T-helper 1 cell (primary cell): ENCODE measurements at regions not wholly inside any gene's neighbourhood (a gene's known extent, or its start where the extent isn't known, plus 50 kb on each side); places are given as distances from the start of the nearest gene placed in this dataset.

Source experiments
- DNase-seq, 5 donors: peaks; one replicate each; pipeline ENCODE4 v3.0.0-alpha.2; 2012 to 2020

GRCh38 chr2:45273412-45274249, 264.4 kb upstream of the SIX2 start:
- no peak for DNase-seq

DNA sequence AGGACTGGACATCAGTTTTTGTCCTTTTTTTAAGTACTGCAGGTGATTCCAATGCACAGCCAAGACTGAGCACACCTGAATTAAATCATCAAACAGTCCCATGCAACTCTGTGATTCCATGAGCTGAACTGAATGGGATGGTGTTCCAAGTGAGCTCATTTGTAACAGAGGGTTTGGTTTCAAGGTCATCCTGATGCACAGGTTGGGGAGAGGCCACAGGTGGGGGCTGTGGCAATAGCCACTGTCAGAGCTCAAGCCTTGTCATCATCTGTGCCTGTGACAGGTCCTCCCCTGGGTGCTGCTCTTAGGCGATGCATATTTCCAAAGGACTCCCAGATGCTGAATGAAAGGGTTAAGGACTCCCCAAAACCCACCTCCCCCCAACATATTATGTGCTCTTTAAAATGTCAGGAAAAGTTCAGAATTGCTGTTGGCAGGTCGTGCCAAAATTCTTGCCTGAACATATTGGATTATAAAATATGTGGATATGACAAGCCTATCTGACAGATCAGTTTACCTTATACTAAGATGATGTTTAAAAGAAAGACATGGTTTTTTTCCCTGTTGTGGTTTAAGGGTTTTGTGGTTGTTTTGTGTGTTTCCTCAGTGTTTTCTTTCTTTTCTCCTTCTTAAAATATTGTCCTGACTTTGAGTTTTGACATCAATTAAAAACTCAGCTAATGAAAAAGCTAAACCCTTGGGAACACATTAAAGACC, 263.5 kb upstream of the SIX2 start:
- no peak for DNase-seq

DNA sequence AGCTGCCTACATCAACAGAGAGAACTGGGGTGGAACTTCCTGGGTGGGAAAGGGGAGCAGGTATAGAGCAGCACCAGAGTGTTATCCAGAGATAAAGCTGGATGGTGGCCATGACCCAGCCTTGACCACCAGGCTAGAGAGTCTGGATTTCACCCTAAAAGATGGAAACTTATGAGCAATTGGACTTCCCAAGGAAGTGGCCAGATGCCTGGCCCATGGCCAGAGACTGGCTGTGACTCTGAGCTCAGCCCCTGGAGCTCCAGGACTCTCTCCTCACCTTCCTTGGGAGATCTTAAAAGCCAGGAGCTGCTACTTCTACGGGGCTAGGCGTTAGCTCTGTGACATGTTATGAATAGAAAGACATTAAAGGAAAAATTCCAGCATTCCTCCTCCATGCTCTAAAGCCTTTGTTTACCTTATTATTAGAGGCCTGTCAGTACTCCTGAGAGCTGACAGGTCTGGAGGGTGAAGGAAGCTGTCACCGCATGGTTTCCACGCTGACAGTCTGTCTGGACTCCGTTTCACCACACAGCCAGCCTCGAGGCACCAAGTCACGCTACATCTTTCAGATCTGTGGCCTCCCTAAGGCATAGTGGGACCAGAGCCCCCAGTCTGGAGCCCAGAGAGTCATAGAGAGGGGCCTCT, 260.0 kb upstream of the SIX2 start:
- DNase-seq: no peak

- no peak for DNase-seq
Measured at GRCh38 chr2:45268631-45269030, 259.4 kb upstream of the SIX2 start.

DNA sequence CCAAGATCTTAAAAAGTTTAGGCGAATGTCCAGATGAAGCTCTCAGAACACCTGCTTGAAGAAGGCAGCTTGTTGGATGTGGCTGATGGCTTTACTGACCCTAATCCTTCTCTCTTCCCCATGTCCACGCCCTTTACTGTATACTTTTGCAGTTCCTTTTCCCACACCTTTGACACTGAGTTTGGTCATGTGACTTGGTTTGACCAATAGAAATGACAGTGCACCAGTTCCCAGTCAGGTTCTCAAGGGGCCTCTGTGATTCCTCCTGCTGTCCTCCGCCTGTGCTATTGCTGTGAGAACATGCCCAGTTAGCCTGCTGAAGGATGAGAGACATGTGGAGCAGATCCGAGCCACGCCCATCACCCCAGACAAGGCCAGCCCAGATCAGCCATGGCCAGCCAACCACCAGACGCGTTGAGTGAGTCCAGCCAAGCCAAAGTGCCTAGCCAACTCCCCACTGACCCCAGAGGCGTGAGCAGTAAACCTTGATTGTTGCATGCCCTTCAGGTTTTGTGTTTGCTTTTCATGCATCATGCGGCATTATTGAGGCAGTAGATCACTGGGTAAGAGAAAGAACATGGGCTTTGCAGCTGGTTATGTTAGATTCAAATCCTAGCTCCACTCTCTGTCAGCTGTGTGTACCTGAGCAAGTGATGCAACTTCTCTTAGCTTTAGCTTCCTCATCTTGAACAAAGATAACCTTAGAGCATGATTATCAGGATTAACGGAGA, 258.0 kb upstream of the SIX2 start:
- no peak for DNase-seq

DNA sequence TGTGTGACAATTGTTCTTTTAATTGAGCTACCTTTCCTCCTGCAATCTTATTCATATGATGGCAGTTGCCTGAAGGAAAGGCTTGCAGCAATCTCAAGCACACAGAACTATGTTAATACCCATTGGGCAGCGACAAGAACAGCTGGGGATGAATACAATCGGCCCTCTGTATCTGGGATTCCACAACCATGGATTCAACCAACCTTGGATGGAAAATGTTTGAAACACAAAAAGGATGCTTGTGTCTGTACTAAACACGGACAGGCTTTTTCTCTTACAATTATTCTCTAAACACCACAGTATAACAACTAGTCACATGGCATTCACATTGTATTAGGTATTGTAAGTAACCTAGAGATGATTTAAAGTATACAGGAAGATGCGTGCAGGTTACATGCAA, 256.1 kb upstream of the SIX2 start:
- no peak for DNase-seq

GRCh38 chr2:45264227-45265225, 255.3 kb upstream of the SIX2 start:
- DNase-seq: no peak

DNA sequence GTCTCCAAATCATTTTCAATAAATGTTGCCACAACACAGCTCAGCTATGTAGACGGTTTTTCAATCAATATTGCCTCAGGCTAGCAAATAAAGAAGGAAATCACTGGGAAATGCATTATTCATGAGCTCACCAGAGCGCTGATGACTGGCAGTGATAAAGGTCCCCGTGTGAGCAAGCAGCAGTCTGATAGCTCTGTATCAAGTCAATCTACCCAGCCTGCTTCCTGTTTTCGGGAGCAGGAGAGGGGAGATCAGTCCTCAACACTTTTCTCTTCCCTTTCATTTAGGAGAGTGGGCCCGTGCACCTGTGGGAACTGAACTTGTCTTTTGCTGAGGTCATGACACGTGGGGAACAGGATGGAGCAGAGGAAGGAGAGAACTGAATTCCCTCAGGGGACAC, 253.9 kb upstream of the SIX2 start:
- DNase-seq: no peak

GRCh38 chr2:45261746-45262145, 252.5 kb upstream of the SIX2 start:
- DNase-seq: no peak

DNA sequence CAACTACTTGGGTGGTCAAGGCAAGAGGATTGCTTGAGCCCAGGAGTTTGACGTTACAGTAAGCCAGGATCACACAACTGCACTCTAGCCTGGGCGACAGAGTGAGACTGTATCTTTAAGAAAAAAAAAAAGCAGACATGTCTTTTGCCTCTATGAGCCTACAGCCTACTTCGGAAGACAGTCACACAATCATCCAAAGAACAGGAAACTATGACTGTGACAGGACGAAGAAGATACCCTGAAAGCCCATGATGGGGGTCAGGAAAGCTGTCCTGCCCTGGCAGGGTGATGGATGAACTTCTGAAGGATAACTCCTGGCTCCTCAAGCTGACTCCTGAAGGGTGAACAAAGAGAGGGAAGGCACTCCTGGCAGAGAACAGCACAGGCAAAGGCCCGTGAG, 251.7 kb upstream of the SIX2 start:
- DNase-seq: no peak

- DNase-seq: no peak
Measured at GRCh38 chr2:45259547-45260160, 250.4 kb upstream of the SIX2 start.

- DNase-seq: no peak
Measured at GRCh38 chr2:45259138-45259537, 249.9 kb upstream of the SIX2 start.

GRCh38 chr2:45258311-45258710, 249.1 kb upstream of the SIX2 start:
- no peak for DNase-seq

DNA sequence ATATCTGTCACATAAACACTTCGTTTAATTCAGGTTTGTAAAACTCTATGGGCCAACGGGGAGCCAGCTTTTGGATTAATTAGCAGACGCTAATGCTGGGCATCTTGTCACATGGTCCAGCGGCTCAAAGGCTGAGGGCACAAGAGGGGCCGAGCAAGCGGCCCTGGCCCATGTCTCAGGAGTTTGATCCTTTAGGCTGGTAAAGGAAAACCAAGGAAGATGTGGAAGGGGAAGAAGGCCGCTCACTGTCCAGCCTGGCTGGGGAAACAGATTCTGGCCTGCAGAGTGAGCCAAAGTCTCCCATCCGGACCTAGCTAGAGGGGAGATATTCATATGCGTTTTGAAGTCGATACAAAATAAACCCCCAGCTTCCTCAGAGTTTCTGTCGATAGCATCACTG, 248.6 kb upstream of the SIX2 start:
- DNase-seq: no peak

- no peak for DNase-seq
Measured at GRCh38 chr2:45256867-45257641, 247.8 kb upstream of the SIX2 start.

DNA sequence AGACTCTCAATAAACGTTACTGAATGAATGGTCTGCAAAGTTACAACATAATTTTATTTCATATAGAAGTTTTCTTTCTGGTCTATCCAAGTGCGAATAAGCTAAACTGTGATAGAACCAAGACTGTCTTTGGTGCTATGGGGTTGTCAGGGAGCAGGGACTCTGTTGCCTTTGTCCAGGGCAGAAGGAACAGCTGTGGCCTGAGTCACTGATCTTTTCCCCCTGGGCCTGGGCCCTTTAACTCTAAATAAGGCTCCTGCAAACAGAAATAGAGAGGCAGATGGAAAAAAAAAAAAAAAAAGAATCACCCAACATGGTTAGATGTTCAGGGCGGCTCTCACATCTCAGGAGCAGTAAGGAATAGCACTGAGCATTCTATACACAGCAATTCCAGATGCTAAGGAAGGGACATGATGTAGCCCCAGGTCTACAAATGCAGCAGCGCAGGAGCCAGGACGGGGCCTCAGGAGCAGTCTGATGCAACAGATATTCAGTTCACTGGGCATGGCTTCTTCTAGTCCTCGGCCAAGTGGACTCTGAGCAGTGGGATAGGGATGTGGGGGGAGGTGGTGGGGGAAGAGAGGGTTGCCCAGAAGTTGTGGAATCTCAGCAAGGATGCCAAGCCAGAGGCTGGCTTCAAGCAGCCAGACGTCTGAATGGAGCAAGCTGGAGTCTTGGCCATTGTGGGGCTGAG, 247.1 kb upstream of the SIX2 start:
- DNase-seq: no peak

DNA sequence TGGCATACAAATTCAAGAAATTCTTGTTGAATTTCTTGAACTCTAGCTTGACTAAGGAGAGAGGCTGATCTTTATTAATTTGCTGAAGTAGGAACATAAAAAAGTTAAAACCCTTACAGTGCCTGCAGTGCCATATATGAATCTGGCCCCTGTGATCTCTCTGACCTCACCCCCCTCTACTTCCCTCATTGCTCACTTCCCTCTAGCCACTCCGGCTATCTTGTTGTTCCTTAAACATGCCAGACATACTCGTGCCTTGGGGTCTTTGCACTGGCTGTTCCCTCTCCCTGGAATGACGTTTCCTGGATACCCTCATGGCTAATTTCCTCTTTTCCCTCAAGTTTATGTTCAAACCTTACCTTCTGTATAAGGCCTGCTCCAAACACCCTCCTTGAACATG, 246.3 kb upstream of the SIX2 start:
- no peak for DNase-seq

DNA sequence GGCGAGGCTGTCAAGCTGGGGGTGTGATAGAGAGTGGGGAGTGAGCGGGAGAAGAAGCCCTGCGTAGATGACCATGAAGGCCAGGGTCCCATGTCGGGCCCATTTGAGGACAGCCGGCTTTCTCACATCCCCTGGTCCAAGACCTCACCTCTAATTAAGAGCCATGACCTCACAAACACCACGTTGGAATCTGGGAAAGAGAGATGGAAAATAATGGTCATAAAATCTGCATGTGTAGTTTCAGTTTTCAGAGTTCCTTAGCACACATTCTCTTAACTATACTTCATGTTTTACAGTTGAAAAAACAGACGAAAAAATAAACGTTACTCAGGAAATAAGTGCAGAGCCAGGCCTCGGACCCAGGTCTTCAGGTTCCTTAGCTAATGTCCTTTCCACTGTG, 244.8 kb upstream of the SIX2 start:
- no peak for DNase-seq

DNA sequence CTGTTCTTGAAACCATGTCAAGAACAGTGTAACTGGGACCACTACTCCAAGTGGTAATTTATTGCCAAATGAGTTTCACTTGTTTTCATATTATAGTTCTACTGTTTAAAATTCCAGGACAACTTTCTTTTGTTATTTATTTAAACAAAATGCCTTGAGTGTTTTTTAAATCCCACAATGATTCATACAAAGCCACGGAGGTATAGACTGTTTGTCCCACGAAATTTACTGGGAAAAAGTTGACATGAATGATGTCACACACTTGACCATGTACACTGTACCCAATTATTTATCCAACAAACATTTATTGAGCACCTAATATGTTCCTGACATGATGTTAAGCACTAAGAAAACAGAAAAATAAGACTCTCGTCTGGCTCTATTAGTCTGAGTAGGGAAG, 243.9 kb upstream of the SIX2 start:
- no peak for DNase-seq

DNA sequence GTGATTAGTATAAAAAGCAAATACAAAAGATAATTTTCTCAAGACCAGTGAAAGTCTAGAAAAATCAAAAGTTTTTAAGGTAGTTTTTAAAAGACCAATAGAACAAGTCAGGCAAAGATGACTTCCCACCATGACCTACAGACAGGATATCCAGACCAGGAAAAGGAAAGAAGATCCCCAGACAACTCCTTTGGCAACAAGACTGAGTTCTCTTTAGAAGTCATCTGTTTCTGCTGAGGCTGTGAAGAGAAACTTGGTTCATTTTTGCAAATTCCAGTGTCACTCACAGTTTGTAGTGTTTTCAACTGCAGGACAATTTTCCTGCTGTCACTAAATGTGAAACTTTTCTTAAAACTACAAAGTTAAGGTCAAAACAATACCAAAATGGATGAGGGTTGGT, 240.9 kb upstream of the SIX2 start:
- DNase-seq: no peak
